CD14-positive monocyte (primary cell): ENCODE measurements at regions not wholly inside any gene's neighbourhood (a gene's known extent, or its start where the extent isn't known, plus 50 kb on each side); places are given as distances from the start of the nearest gene placed in this dataset.

Experiments
- DNase-seq, 3 donors: peaks; one replicate each; pipeline ENCODE4 v3.0.0-alpha.2; 2011 to 2022
- H2AFZ ChIP-seq: 2 replicates; pipeline ENCODE4 v1.6.0; 2012; ENCODE audit warnings: mild to moderate bottlenecking, low read depth, low read length, inconsistent platforms; ENCODE audit not compliant: insufficient read depth, poor library complexity, severe bottlenecking
- H3K27ac ChIP-seq, 2 donors: 1 replicate in 1 of 2; 2 replicates in 1 of 2; pipeline ENCODE4 v1.5.1; 2012 to 2013; ENCODE audit warnings: low read length in 2 of 2, control low read depth in 1 of 2, inconsistent platforms in 1 of 2, low read depth in 1 of 2, mild to moderate bottlenecking in 1 of 2
- H3K27me3 ChIP-seq, 2 donors: one replicate each; pipeline versions ENCODE4 v1.6.0 to v1.6.1; 2011 to 2013; ENCODE audit warnings: low read length in 2 of 2; ENCODE audit not compliant: control insufficient read depth in 2 of 2, insufficient read depth in 2 of 2
- H3K36me3 ChIP-seq, 2 donors: replicated peaks in 1 of 2; 1 replicate in 1 of 2; 2 replicates in 1 of 2; pipeline versions ENCODE4 v1.5.1 to v1.6.1; 2012 to 2013; ENCODE audit warnings: low read length in 2 of 2, control low read depth in 1 of 2, inconsistent platforms in 1 of 2, mild to moderate bottlenecking in 1 of 2; ENCODE audit not compliant: insufficient read depth in 2 of 2, control insufficient read depth in 1 of 2
- H3K4me1 ChIP-seq, 2 donors: 1 replicate in 1 of 2; 2 replicates in 1 of 2; pipeline versions ENCODE4 v1.5.1 to v1.6.1; 2012 to 2013; ENCODE audit warnings: low read length in 2 of 2, control low read depth in 1 of 2, inconsistent platforms in 1 of 2, mild to moderate bottlenecking in 1 of 2, moderate library complexity in 1 of 2; ENCODE audit not compliant: insufficient read depth in 2 of 2, control insufficient read depth in 1 of 2
- H3K4me2 ChIP-seq: replicated peaks from 2 replicates; pipeline ENCODE3; 2012; ENCODE audit warnings: low read length, moderate library complexity, mild to moderate bottlenecking; ENCODE audit not compliant: poor library complexity, severe bottlenecking; ENCODE audit errors: extremely low read depth
- H3K4me3 ChIP-seq, 3 experiments: fragments of 200-600 bp in 1 of 3; sonication (generic) in 1 of 3; replicated peaks in 1 of 3; 1 replicate in 2 of 3; 2 replicates in 1 of 3; pipeline ENCODE4 v1.5.1; 2011 to 2013; ENCODE audit warnings: low read length in 3 of 3, mild to moderate bottlenecking in 3 of 3, control low read depth in 2 of 3, low read depth in 2 of 3, inconsistent platforms in 1 of 3, moderate library complexity in 1 of 3
- H3K79me2 ChIP-seq: 2 replicates; pipeline ENCODE4 v1.6.0; 2012; ENCODE audit warnings: mild to moderate bottlenecking, control low read depth, inconsistent platforms, low read length, moderate library complexity; ENCODE audit not compliant: insufficient read depth
- H3K9ac ChIP-seq: 2 replicates; pipeline ENCODE4 v1.6.0; 2017; ENCODE audit warnings: low read length, mild to moderate bottlenecking; ENCODE audit not compliant: insufficient read depth, poor library complexity, severe bottlenecking
- H3K9me3 ChIP-seq, 2 donors: replicated peaks in 1 of 2; 1 replicate in 1 of 2; 2 replicates in 1 of 2; pipeline versions ENCODE4 v1.5.1 to v1.6.1; 2012 to 2013; ENCODE audit warnings: low read length in 2 of 2, control low read depth in 1 of 2; ENCODE audit not compliant: control insufficient read depth in 1 of 2, insufficient read depth in 1 of 2
- H4K20me1 ChIP-seq: 2 replicates; pipeline ENCODE4 v1.6.0; 2012; ENCODE audit warnings: mild to moderate bottlenecking, low read length, control low read depth, moderate library complexity; ENCODE audit not compliant: insufficient read depth
- H3K27ac Mint-ChIP-seq, 7 donors: one replicate each; pipeline ENCODE4 v1.8.0; 2020; ENCODE audit warnings: mild to moderate bottlenecking in 7 of 7, mixed read lengths in 7 of 7, moderate library complexity in 6 of 7, inconsistent platforms in 2 of 7
- H3K27me3 Mint-ChIP-seq, 3 donors: one replicate each; pipeline ENCODE4 v1.8.0; 2021 to 2022; ENCODE audit warnings: low read depth in 3 of 3, mild to moderate bottlenecking in 3 of 3, mixed read lengths in 3 of 3, moderate library complexity in 3 of 3, inconsistent platforms in 1 of 3
- H3K36me3 Mint-ChIP-seq, 2 donors: one replicate each; pipeline ENCODE4 v1.8.0; 2020; ENCODE audit warnings: mixed read lengths in 2 of 2, inconsistent platforms in 1 of 2, mild to moderate bottlenecking in 1 of 2
- H3K4me1 Mint-ChIP-seq: one replicate; pipeline ENCODE4 v1.8.0; 2020; ENCODE audit warnings: mild to moderate bottlenecking, mixed read lengths
- H3K4me3 Mint-ChIP-seq, 2 donors: one replicate each; pipeline ENCODE4 v1.8.0; 2020; ENCODE audit warnings: mild to moderate bottlenecking in 2 of 2, mixed read lengths in 2 of 2, moderate library complexity in 1 of 2
- H3K9me3 Mint-ChIP-seq, 7 donors: one replicate each; pipeline ENCODE4 v1.8.0; 2020 to 2022; ENCODE audit warnings: mixed read lengths in 7 of 7, mild to moderate bottlenecking in 6 of 7, moderate library complexity in 6 of 7, inconsistent platforms in 2 of 7
- CTCF ChIP-seq: fragments of 200-600 bp; IDR thresholded peaks from one replicate; pipeline ENCODE4 v1.8.0; 2022; ENCODE audit warnings: antibody characterized with exemption, mild to moderate bottlenecking
- WGBS: methylation state at CpG from one replicate; pipeline ENCODE4 v1.1.5; 2013; ENCODE audit warnings: missing lambda C conversion rate; ENCODE audit not compliant: insufficient coverage; 5-methylcytosine and 5-hydroxymethylcytosine counted together
- intact Hi-C, 2 donors: fragments of 100-400 bp; cut with micrococcal nuclease; formaldehyde crosslinking; loops; one replicate each; pipeline versions ENCODE4 v1.15.0 to v1.15.1; 2023

- no peaks in the 10 kb centered on the region for H3K79me2 ChIP-seq
- WGBS = 93% methylated on average over 4 of the region's 8 CpGs
- H3K4me3 Mint-ChIP-seq = no peak overlapping the region
- H3K36me3 Mint-ChIP-seq = no peaks in the 10 kb centered on the region
- peaks cover 0 to 3% (median 2%) of the 10 kb centered on the region in 3 donors for H3K27me3 Mint-ChIP-seq
- TF ChIP-seq CTCF = no peak
- no peak overlapping the region for H3K4me2 ChIP-seq
- peaks cover 2 to 25% (median 14%) of the 10 kb centered on the region in 7 donors for H3K9me3 Mint-ChIP-seq
- H3K4me1 Mint-ChIP-seq = no peaks in the 10 kb centered on the region
- no peak for DNase-seq
- H2AFZ ChIP-seq = no peak overlapping the region
- H3K9me3 ChIP-seq = peaks cover 4 to 6% of the 10 kb centered on the region in 2 donors
- no peaks in the 10 kb centered on the region for H3K27me3 ChIP-seq
- no peaks in the 10 kb centered on the region for H3K4me1 ChIP-seq
- intact Hi-C loops = no loop called here
- no peak overlapping the region for H3K27ac ChIP-seq
- H4K20me1 ChIP-seq = no peaks in the 10 kb centered on the region
- no peak overlapping the region for H3K4me3 ChIP-seq
- no peaks in the 10 kb centered on the region for H3K36me3 ChIP-seq
- no peak overlapping the region for H3K9ac ChIP-seq
- H3K27ac Mint-ChIP-seq = no peak overlapping the region
These were observed 206.5 kb upstream of the TSHZ3 start for GRCh38 chr19:31555634-31556215.

GRCh38 chr19:31559494-31559893 lies 210.3 kb upstream of the TSHZ3 start:
- Histone ChIP-seq H3K36me3 (no peaks in the 10 kb centered on the region), H3K9ac (no peak overlapping the region), H3K4me1 (no peaks in the 10 kb centered on the region), H2AFZ (no peak overlapping the region), H4K20me1 (no peaks in the 10 kb centered on the region), H3K4me2 (no peak overlapping the region), H3K4me3 (no peak overlapping the region), H3K27ac (no peak overlapping the region), H3K27me3 (no peaks in the 10 kb centered on the region), H3K9me3 (peaks cover 4 to 6% of the 10 kb centered on the region in 2 donors), H3K79me2 (no peaks in the 10 kb centered on the region)
- H3K4me1 Mint-ChIP-seq = no peaks in the 10 kb centered on the region
- H3K36me3 Mint-ChIP-seq = no peaks in the 10 kb centered on the region
- 100% methylated on average over 2 of the region's 3 CpGs for WGBS
- peaks cover 8 to 25% (median 16%) of the 10 kb centered on the region in 7 donors for H3K9me3 Mint-ChIP-seq
- no peak for DNase-seq
- intact Hi-C loops = no loop called here
- no peak overlapping the region for H3K27ac Mint-ChIP-seq
- H3K27me3 Mint-ChIP-seq = peaks cover 0 to 1% (median 0%) of the 10 kb centered on the region in 3 donors
- H3K4me3 Mint-ChIP-seq = no peak overlapping the region
- TF ChIP-seq CTCF = no peak
